Activated T-cell treated with anti-CD3 and anti-CD28 coated beads, Interleukin-2, amount 50 U/mL, for 72 hours (primary cell): ENCODE measurements at regions not wholly inside any gene's neighbourhood (a gene's known extent, or its start where the extent isn't known, plus 50 kb on each side); places are given as distances from the start of the nearest gene placed in this dataset.
"Not testable (repeated sequence)": the region's sequence is repeated elsewhere in the genome, so short reads cannot be mapped to it uniquely, and the experiment has no call there.

Experiments used
- ATAC-seq, 2 donors: fragments of 150-1000 bp; cut with Tn5 transposase; replicated peaks in 1 of 2; 2 replicates each; pipeline ENCODE4 v1.10.0; 2021; ENCODE audit warnings: moderate library complexity in 2 of 2, mild to moderate bottlenecking in 1 of 2
- DNase-seq, 2 donors: peaks; one replicate each; pipeline ENCODE4 v3.0.0; 2021 to 2022; ENCODE audit warnings: mixed read lengths in 1 of 2
- H3K27ac Mint-ChIP-seq: one replicate; pipeline ENCODE4 v1.8.0; 2022; ENCODE audit warnings: mild to moderate bottlenecking, moderate library complexity, mixed read lengths
- H3K27me3 Mint-ChIP-seq: one replicate; pipeline ENCODE4 v1.8.0; 2022; ENCODE audit warnings: low read depth, mixed read lengths
- H3K36me3 Mint-ChIP-seq, 2 donors: one replicate each; pipeline ENCODE4 v1.8.0; 2022; ENCODE audit warnings: mixed read lengths in 2 of 2, mild to moderate bottlenecking in 1 of 2; ENCODE audit not compliant: insufficient read depth in 2 of 2
- H3K4me1 Mint-ChIP-seq: one replicate; pipeline ENCODE4 v1.8.0; 2022; ENCODE audit warnings: low read depth, mixed read lengths
- H3K4me3 Mint-ChIP-seq, 2 donors: one replicate each; pipeline ENCODE4 v1.8.0; 2022; ENCODE audit warnings: mild to moderate bottlenecking in 2 of 2, mixed read lengths in 2 of 2, moderate library complexity in 2 of 2
- H3K9me3 Mint-ChIP-seq, 2 donors: one replicate each; pipeline ENCODE4 v1.8.0; 2022; ENCODE audit warnings: mixed read lengths in 2 of 2

GRCh38 chr7:153731504-153731903 is 320.7 kb upstream of the DPP6 start:
- not testable (repeated sequence) for H3K4me1 Mint-ChIP-seq, DNase-seq, ATAC-seq, H3K27me3 Mint-ChIP-seq, H3K27ac Mint-ChIP-seq, H3K9me3 Mint-ChIP-seq, H3K4me3 Mint-ChIP-seq, H3K36me3 Mint-ChIP-seq

- ATAC-seq: not testable (repeated sequence)
Observed at GRCh38 chr7:153743434-153743833, 308.8 kb upstream of the DPP6 start.

GRCh38 chr7:153747969-153748368 is 304.2 kb upstream of the DPP6 start:
- H3K9me3 Mint-ChIP-seq, ATAC-seq, DNase-seq, H3K4me3 Mint-ChIP-seq, H3K36me3 Mint-ChIP-seq, H3K27me3 Mint-ChIP-seq, H3K4me1 Mint-ChIP-seq, H3K27ac Mint-ChIP-seq: not testable (repeated sequence)

More at GRCh38 chr7:153743434-153743833, 308.8 kb upstream of the DPP6 start:
- H3K36me3 Mint-ChIP-seq, DNase-seq, H3K27me3 Mint-ChIP-seq, H3K9me3 Mint-ChIP-seq, H3K4me1 Mint-ChIP-seq, H3K27ac Mint-ChIP-seq, H3K4me3 Mint-ChIP-seq: not testable (repeated sequence)

DNA sequence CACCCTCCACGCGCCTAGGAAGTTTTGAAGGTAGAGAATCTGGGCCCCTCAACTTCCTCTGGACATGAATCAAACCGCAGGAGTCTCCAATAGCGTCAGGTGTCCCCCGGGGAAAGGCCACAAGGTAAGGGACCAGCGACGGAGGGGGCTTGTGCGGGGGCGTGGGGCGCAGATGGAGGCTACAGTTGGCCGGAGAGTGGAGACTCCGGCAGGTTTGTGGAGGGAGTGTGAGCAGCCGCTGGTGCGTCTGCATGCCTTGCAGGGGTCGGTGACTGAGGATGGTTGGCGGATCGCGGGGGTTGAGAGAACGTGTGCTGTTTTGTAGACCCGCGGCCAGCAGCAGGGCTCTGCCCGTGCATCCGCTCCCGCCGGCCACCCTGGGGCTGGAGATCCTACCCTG is 303.3 kb upstream of the DPP6 start:
- H3K36me3 Mint-ChIP-seq, H3K27me3 Mint-ChIP-seq, ATAC-seq, H3K9me3 Mint-ChIP-seq, DNase-seq, H3K4me3 Mint-ChIP-seq, H3K27ac Mint-ChIP-seq, H3K4me1 Mint-ChIP-seq: not testable (repeated sequence)

- ATAC-seq, H3K4me3 Mint-ChIP-seq, H3K27ac Mint-ChIP-seq, H3K36me3 Mint-ChIP-seq, H3K4me1 Mint-ChIP-seq, H3K27me3 Mint-ChIP-seq, DNase-seq: not testable (repeated sequence)
- peaks cover 9 to 11% of the 10 kb centered on the region in 2 donors for H3K9me3 Mint-ChIP-seq
Observed at GRCh38 chr7:153765869-153766268, 286.3 kb upstream of the DPP6 start.

GRCh38 chr7:153766926-153767325 is 285.3 kb upstream of the DPP6 start:
- not testable (repeated sequence) for DNase-seq, H3K27ac Mint-ChIP-seq, H3K4me1 Mint-ChIP-seq, H3K4me3 Mint-ChIP-seq, H3K27me3 Mint-ChIP-seq, ATAC-seq, H3K36me3 Mint-ChIP-seq
- H3K9me3 Mint-ChIP-seq: peaks cover 9 to 11% of the 10 kb centered on the region in 2 donors

- Mint-ChIP-seq H3K4me1 (no peaks in the 10 kb centered on the region), H3K36me3 (peaks cover 0 to 1% of the 10 kb centered on the region in 2 donors), H3K9me3 (peaks cover 6 to 7% of the 10 kb centered on the region in 2 donors), H3K4me3 (no peak overlapping the region), H3K27ac (no peak overlapping the region), H3K27me3 (no peaks in the 10 kb centered on the region)
- DNase-seq (no peak), ATAC-seq (no peak)
Observed at GRCh38 chr7:153772966-153773365, 279.2 kb upstream of the DPP6 start.

GRCh38 chr7:153776940-153777339 is 275.3 kb upstream of the DPP6 start:
- not testable (repeated sequence) for H3K9me3 Mint-ChIP-seq, H3K27ac Mint-ChIP-seq, H3K4me3 Mint-ChIP-seq, H3K4me1 Mint-ChIP-seq, ATAC-seq, H3K36me3 Mint-ChIP-seq, H3K27me3 Mint-ChIP-seq, DNase-seq

- DNase-seq, ATAC-seq: not testable (repeated sequence)
Observed at GRCh38 chr7:153797363-153797762, 254.8 kb upstream of the DPP6 start.

DNA sequence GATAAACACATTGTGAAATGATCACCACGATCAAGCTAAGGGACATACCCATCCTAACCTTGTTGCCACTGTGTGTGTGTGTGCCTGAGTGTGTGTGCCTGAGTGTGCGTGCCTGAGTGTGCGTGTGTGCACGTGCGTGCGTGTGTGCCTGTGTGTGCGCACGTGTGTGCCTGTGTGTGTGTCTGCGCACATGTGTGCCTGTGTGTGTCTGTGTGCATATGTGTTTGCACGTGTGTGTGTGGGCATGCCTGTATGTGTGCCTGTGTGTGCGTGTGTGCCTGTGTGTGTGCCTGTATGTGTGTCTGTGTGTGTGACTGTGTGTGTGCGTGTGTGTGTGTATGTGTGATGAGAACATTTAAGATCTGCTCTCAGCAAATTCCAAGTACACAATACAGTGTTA is 244.1 kb upstream of the DPP6 start:
- ATAC-seq: no peak
- no peak overlapping the region for H3K4me3 Mint-ChIP-seq
- no peaks in the 10 kb centered on the region for H3K4me1 Mint-ChIP-seq
- H3K27ac Mint-ChIP-seq: no peak overlapping the region
- no peak for DNase-seq
- no peaks in the 10 kb centered on the region for H3K36me3 Mint-ChIP-seq
- H3K9me3 Mint-ChIP-seq: peaks cover 5 to 6% of the 10 kb centered on the region in 2 donors
- H3K27me3 Mint-ChIP-seq: no peaks in the 10 kb centered on the region

More at GRCh38 chr7:153797363-153797762, 254.8 kb upstream of the DPP6 start:
- not testable (repeated sequence) for H3K9me3 Mint-ChIP-seq, H3K27ac Mint-ChIP-seq, H3K4me3 Mint-ChIP-seq, H3K27me3 Mint-ChIP-seq, H3K36me3 Mint-ChIP-seq, H3K4me1 Mint-ChIP-seq

GRCh38 chr7:153829525-153829924 is 222.7 kb upstream of the DPP6 start:
- ATAC-seq: no peak
- H3K4me1 Mint-ChIP-seq: no peaks in the 10 kb centered on the region
- no peak overlapping the region for H3K4me3 Mint-ChIP-seq

DNA sequence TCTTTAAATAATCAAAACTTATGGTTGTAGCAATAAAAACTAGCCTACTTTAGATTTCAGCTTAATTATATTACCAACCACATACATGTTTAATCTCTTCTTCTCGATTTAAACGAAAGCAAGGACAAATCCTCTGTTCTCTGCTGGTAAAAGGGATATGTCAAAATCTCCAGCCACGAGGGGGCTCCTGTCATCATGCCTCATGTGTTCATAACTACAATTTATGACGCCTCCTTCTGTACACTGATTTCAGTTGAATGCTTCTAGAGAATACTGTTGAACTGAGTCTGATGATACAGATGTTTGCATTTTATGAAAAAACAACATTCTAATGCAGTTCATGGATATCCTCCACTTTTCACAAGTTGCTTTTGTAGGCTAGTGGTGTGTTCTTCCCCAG is 220.0 kb upstream of the DPP6 start:
- Mint-ChIP-seq H3K4me1 (no peaks in the 10 kb centered on the region), H3K27me3 (no peaks in the 10 kb centered on the region), H3K36me3 (no peaks in the 10 kb centered on the region), H3K9me3 (peaks cover 2 to 4% of the 10 kb centered on the region in 2 donors), H3K27ac (no peak overlapping the region), H3K4me3 (no peak overlapping the region)
- ATAC-seq (no peak), DNase-seq (no peak)

More at GRCh38 chr7:153829525-153829924, 222.7 kb upstream of the DPP6 start:
- H3K27me3 Mint-ChIP-seq: no peaks in the 10 kb centered on the region
- no peak for DNase-seq
- H3K27ac Mint-ChIP-seq: no peak overlapping the region
- H3K36me3 Mint-ChIP-seq: peaks cover 0 to 2% of the 10 kb centered on the region in 2 donors
- H3K9me3 Mint-ChIP-seq: peaks cover 4 to 7% of the 10 kb centered on the region in 2 donors

DNA sequence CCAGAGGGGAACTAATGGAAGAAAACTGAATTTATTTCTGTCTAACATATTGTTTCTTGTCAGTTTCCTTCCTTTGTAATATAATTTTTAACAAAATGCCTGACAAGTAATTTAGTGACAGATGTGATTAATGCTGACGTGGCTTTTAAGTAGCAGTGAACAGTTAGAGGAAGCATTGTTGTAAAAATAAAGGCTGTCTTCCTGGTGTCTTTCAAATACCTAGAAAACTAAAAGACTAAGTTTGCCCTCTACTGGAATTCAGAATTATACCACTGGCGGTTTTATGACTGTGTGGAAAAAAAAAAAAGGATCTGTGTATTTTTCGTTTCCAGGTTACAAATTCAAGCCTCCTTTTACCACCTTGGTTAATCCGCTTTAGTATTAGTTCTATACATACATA is 217.1 kb upstream of the DPP6 start:
- Mint-ChIP-seq H3K4me3 (no peak overlapping the region), H3K4me1 (no peaks in the 10 kb centered on the region), H3K9me3 (peaks cover 2% of the 10 kb centered on the region in 2 donors), H3K27me3 (no peaks in the 10 kb centered on the region), H3K27ac (no peak overlapping the region), H3K36me3 (no peaks in the 10 kb centered on the region)
- DNase-seq (no peak), ATAC-seq (no peak)

- Mint-ChIP-seq H3K4me3 (no peak overlapping the region), H3K36me3 (no peaks in the 10 kb centered on the region), H3K4me1 (no peaks in the 10 kb centered on the region), H3K27me3 (no peaks in the 10 kb centered on the region), H3K9me3 (peaks cover 2% of the 10 kb centered on the region in 2 donors), H3K27ac (no peak overlapping the region)
- ATAC-seq (no peak), DNase-seq (no peak)
Observed at GRCh38 chr7:153835712-153836265, 216.4 kb upstream of the DPP6 start.
